MM.1S (cell line): ENCODE measurements at regions not wholly inside any gene's neighbourhood (a gene's known extent, or its start where the extent isn't known, plus 50 kb on each side); places are given as distances from the start of the nearest gene placed in this dataset.

Experiments
- DNase-seq: peaks from one replicate; pipeline ENCODE4 v3.0.0-alpha.2; 2015
- H2AFZ ChIP-seq: fragments of 300-600 bp; sonication (generic); 2 replicates; pipeline ENCODE4 v1.6.0; 2016; ENCODE audit warnings: antibody characterized with exemption, low read length
- H3F3A ChIP-seq: fragments of 300-600 bp; sonication (generic); 2 replicates; pipeline ENCODE4 v1.6.1; 2016; ENCODE audit warnings: mild to moderate bottlenecking, antibody characterized with exemption, low read length, moderate library complexity, mixed read lengths; ENCODE audit not compliant: insufficient read depth
- H3K27ac ChIP-seq: fragments of 300-600 bp; sonication (generic); 2 replicates; pipeline ENCODE4 v1.5.1; 2016; ENCODE audit warnings: mild to moderate bottlenecking, low read length
- H3K27me3 ChIP-seq: fragments of 300-600 bp; sonication (generic); replicated peaks from 2 replicates; pipeline ENCODE4 v1.6.0; 2016; ENCODE audit warnings: low read length; ENCODE audit not compliant: insufficient read depth
- H3K36me3 ChIP-seq: fragments of 300-600 bp; sonication (generic); replicated peaks from 2 replicates; pipeline ENCODE4 v1.6.1; 2016; ENCODE audit warnings: mild to moderate bottlenecking, low read length, mixed read lengths; ENCODE audit not compliant: insufficient read depth
- H3K4me1 ChIP-seq: fragments of 300-600 bp; sonication (generic); 2 replicates; pipeline ENCODE4 v1.6.1; 2016; ENCODE audit warnings: low read length, mixed read lengths
- H3K4me2 ChIP-seq: fragments of 300-600 bp; sonication (generic); 2 replicates; pipeline ENCODE4 v1.6.0; 2016; ENCODE audit warnings: low read depth, low read length
- H3K4me3 ChIP-seq: fragments of 300-600 bp; sonication (generic); 2 replicates; pipeline ENCODE4 v1.5.1; 2016; ENCODE audit warnings: low read length, mixed read lengths
- H3K79me2 ChIP-seq: fragments of 300-600 bp; sonication (generic); 2 replicates; pipeline ENCODE4 v1.6.1; 2016; ENCODE audit warnings: mixed run types, low read length, mixed read lengths
- H3K9ac ChIP-seq: fragments of 300-600 bp; sonication (generic); 2 replicates; pipeline ENCODE4 v1.6.1; 2016; ENCODE audit warnings: low read length, mixed read lengths
- H3K9me2 ChIP-seq: fragments of 300-600 bp; sonication (generic); replicated peaks from 2 replicates; pipeline ENCODE4 v1.6.1; 2016; ENCODE audit warnings: mild to moderate bottlenecking, low read length, mixed read lengths; ENCODE audit not compliant: insufficient read depth
- H3K9me3 ChIP-seq: fragments of 300-600 bp; sonication (generic); replicated peaks from 2 replicates; pipeline ENCODE4 v1.6.1; 2016; ENCODE audit warnings: mild to moderate bottlenecking, low read length, mixed read lengths; ENCODE audit not compliant: insufficient read depth
- H4K20me1 ChIP-seq: fragments of 300-600 bp; sonication (generic); 2 replicates; pipeline ENCODE4 v1.6.1; 2016; ENCODE audit warnings: mild to moderate bottlenecking, low read length, moderate library complexity, mixed read lengths; ENCODE audit not compliant: insufficient read depth
- CTCF ChIP-seq: fragments of 300-600 bp; sonication (generic); IDR thresholded peaks from 2 replicates; pipeline ENCODE4 v1.5.1; 2016; ENCODE audit warnings: antibody characterized with exemption, low read length, mixed read lengths
- EZH2 ChIP-seq: fragments of 300-600 bp; sonication (generic); optimal IDR thresholded peaks from 2 replicates; pipeline ENCODE3; 2017; ENCODE audit warnings: low read depth, mild to moderate bottlenecking, antibody characterized with exemption, low read length, mixed read lengths
- EZH2phosphoT487 ChIP-seq: fragments of 300-600 bp; sonication (generic); IDR thresholded peaks from 2 replicates; pipeline ENCODE4 v1.6.1; 2018; ENCODE audit warnings: antibody characterized with exemption, low read length

- Histone ChIP-seq H2AFZ (no peak overlapping the region), H3K79me2 (no peaks in the 10 kb centered on the region), H3K9me3 (no peaks in the 10 kb centered on the region), H3K36me3 (no peaks in the 10 kb centered on the region), H3K9ac (no peak overlapping the region), H3K9me2 (no peaks in the 10 kb centered on the region), H3K4me2 (no peak overlapping the region), H4K20me1 (no peaks in the 10 kb centered on the region), H3K27ac (no peak overlapping the region), H3K4me3 (no peak overlapping the region), H3K4me1 (no peaks in the 10 kb centered on the region), H3K27me3 (no peaks in the 10 kb centered on the region), H3F3A (no peaks in the 10 kb centered on the region)
- no peak for DNase-seq
- TF ChIP-seq EZH2 = no peak
- no peak for TF ChIP-seq CTCF
- TF ChIP-seq EZH2phosphoT487 = no peak
Observed at GRCh38 chr16:54564841-54565240, 278.3 kb upstream of the IRX3 start.

DNA sequence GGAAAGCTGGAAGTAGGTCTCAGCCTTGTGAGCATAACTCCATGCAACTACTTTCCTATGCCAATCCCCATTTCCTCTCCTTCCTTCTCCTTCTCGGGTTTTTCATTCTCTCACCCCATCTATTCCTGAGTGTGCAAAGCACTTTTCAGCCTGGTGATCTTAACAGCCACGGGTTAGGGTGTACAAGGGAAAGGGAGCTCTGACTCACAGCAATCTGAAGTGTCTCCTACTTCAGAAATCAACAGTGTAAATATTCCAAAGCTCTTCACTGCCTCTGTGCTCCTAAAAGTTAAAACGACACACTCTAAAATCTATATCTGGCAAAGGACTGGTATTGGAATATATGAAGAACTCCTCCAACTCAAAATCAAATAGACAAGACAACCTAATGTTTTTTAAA lies 268.0 kb upstream of the IRX3 start:
- Histone ChIP-seq H2AFZ (no peak overlapping the region), H3K4me2 (no peak overlapping the region), H3K9ac (no peak overlapping the region), H3K79me2 (no peaks in the 10 kb centered on the region), H3K4me1 (no peaks in the 10 kb centered on the region), H3K27me3 (no peaks in the 10 kb centered on the region), H3K9me3 (no peaks in the 10 kb centered on the region), H3K27ac (no peak overlapping the region), H3K4me3 (no peak overlapping the region), H3K9me2 (no peaks in the 10 kb centered on the region), H3F3A (no peaks in the 10 kb centered on the region), H4K20me1 (no peaks in the 10 kb centered on the region), H3K36me3 (no peaks in the 10 kb centered on the region)
- no peak for DNase-seq
- no peak for TF ChIP-seq CTCF
- no peak for TF ChIP-seq EZH2
- no peak for TF ChIP-seq EZH2phosphoT487

DNA sequence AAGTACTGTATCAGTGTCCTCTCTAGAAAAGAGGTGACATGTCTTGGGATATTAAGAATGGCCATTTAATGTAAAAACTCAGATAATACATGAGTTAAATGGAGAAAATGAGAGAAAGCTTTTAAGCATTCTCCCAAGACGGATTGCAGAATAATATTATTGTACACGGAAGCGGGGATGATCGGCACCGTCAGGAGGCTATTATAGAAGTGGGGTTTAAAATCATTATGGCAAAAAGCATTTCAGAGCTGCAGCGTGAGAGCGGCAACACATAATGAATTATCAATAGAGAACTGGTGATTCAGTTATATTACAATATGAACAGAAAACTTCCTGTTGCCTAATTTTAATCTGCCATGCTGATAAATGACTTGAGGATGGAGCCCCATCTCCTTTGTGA lies 261.7 kb upstream of the IRX3 start:
- no peaks in the 10 kb centered on the region for H3K9me2 ChIP-seq
- no peaks in the 10 kb centered on the region for H4K20me1 ChIP-seq
- no peaks in the 10 kb centered on the region for H3K36me3 ChIP-seq
- TF ChIP-seq EZH2phosphoT487 (no peak), EZH2 (no peak), CTCF (no peak)
- no peaks in the 10 kb centered on the region for H3K79me2 ChIP-seq
- H3K27me3 ChIP-seq = no peaks in the 10 kb centered on the region
- no peak overlapping the region for H2AFZ ChIP-seq
- H3K9me3 ChIP-seq = no peaks in the 10 kb centered on the region
- no peak for DNase-seq
- no peaks in the 10 kb centered on the region for H3F3A ChIP-seq
- H3K9ac ChIP-seq = no peak overlapping the region
- no peak overlapping the region for H3K4me3 ChIP-seq
- no peak overlapping the region for H3K27ac ChIP-seq
- no peak overlapping the region for H3K4me2 ChIP-seq
- no peaks in the 10 kb centered on the region for H3K4me1 ChIP-seq
